ENCODE measurements at regions not wholly inside any gene's neighbourhood (a gene's known extent, or its start where the extent isn't known, plus 50 kb on each side); places are given as distances from the start of the nearest gene placed in this dataset.

GRCh38 chr12:124372831-124373230, 77.9 kb downstream of the RFLNA start:
- no peak overlapping the region for H3K4me3 Mint-ChIP-seq

DNA sequence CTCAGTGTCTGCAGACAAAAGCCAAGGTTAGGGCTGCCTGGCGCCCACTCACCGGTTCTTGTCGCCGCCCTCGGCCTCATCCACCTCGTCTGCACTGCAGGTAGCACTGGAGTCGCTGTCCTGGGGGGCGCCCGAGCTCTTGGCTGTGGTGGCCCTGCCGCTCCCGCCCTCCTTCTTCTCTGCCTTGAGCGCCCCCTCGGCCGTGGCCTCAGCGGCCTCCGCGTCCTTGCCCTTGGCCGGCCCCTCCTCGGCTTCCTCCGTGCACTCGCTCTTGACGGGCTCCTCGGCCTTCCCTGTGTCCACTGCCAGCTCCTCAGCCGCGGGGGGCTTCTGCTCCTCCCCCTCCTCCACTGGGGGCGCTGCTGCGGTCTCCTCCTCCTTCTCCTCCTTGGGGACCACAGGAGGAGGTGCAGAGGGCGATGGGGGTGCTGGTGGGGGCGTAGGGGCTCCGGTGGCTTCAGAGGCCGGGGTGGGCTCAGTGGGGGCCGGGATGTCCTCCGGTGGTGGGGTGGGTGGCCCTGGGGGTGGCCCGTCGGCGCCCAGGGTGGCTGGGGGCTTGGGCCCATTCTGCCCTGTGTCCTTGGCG, 77.2 kb downstream of the RFLNA start:
- DNase-seq: peak; percentile 73
- H3K27ac ChIP-seq (ENCODE audit: low read depth, low read length): no peak overlapping the region
- H3K4me1 Mint-ChIP-seq: no peaks in the 10 kb centered on the region
- H3K27me3 ChIP-seq (ENCODE audit: control insufficient read depth, insufficient read depth, low read length, poor library complexity, severe bottlenecking): no peaks in the 10 kb centered on the region
- no peak overlapping the region for H3K4me3 ChIP-seq (ENCODE audit: low read length)
- no peaks in the 10 kb centered on the region for H3K27me3 Mint-ChIP-seq (ENCODE audit: insufficient read depth)
- no peaks in the 10 kb centered on the region for H3K9me3 ChIP-seq (ENCODE audit: control insufficient read depth, low read length)
- WGBS, 2 experiments (ENCODE audit: insufficient coverage in 1 of 2, insufficient read length in 1 of 2): 93 to 100% methylated on average over 5 to 37 of the region's 37 CpGs
- H3K4me3 Mint-ChIP-seq: no peak overlapping the region
- H3K27ac Mint-ChIP-seq: no peak overlapping the region
- peaks cover 9% of the 10 kb centered on the region for H3K36me3 ChIP-seq (ENCODE audit: control insufficient read depth, insufficient read depth, low read length)
- no peak overlapping the region for H3K9ac ChIP-seq (ENCODE audit: extremely low read depth, low read length, poor library complexity, severe bottlenecking)
- peak; percentile 29 for TF ChIP-seq CTCF (conservative IDR thresholded peaks at IDR 0.05)
- peaks cover 27% of the 10 kb centered on the region for H3K36me3 Mint-ChIP-seq (ENCODE audit: low read depth)
- H3K9me3 Mint-ChIP-seq: no peaks in the 10 kb centered on the region
- H3K4me1 ChIP-seq (ENCODE audit: control insufficient read depth, insufficient read depth, low read length): no peaks in the 10 kb centered on the region

More at GRCh38 chr12:124372831-124373230, 77.9 kb downstream of the RFLNA start:
- Histone ChIP-seq H3K4me1 (ENCODE audit: control insufficient read depth, insufficient read depth, low read length) (no peaks in the 10 kb centered on the region), H3K4me3 (ENCODE audit: low read length) (no peak overlapping the region), H3K9ac (ENCODE audit: extremely low read depth, low read length, poor library complexity, severe bottlenecking) (no peak overlapping the region), H3K36me3 (ENCODE audit: control insufficient read depth, insufficient read depth, low read length) (peaks cover 11% of the 10 kb centered on the region), H3K27me3 (ENCODE audit: control insufficient read depth, insufficient read depth, low read length, poor library complexity, severe bottlenecking) (no peaks in the 10 kb centered on the region), H3K9me3 (ENCODE audit: control insufficient read depth, low read length) (no peaks in the 10 kb centered on the region), H3K27ac (ENCODE audit: low read depth, low read length) (no peak overlapping the region)
- 89 to 100% methylated on average over 12 to 13 of the region's 13 CpGs for WGBS, 2 experiments (ENCODE audit: insufficient coverage in 1 of 2, insufficient read length in 1 of 2)
- no peak for TF ChIP-seq CTCF (conservative IDR thresholded peaks at IDR 0.05)
- no peak overlapping the region for H3K27ac Mint-ChIP-seq
- H3K9me3 Mint-ChIP-seq: no peaks in the 10 kb centered on the region
- no peak for DNase-seq
- peaks cover 32% of the 10 kb centered on the region for H3K36me3 Mint-ChIP-seq (ENCODE audit: low read depth)
- no peaks in the 10 kb centered on the region for H3K27me3 Mint-ChIP-seq (ENCODE audit: insufficient read depth)
- H3K4me1 Mint-ChIP-seq: no peaks in the 10 kb centered on the region

DNA sequence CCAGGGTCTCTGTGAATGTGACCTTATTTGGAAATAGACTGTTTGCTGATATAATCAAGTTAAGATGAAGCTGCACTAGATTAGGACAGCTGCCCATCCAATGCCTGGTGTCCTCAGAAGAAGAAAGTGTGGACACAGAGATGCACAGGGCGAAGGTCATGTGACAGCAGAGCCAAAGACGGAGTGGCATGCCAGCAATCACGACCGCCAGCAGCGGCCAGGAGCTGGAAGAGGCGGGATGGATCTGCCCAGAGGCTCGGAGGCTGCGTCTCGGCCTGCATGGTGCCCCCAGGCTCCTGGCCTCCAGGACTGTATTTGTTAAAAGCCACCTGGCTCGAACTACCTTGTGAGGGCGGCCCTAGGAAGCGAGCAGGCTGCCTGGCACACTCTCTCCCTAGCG, 76.5 kb downstream of the RFLNA start:
- H3K4me1 ChIP-seq (ENCODE audit: control insufficient read depth, insufficient read depth, low read length): no peaks in the 10 kb centered on the region

More for the DNA sequence above, 76.5 kb downstream of the RFLNA start:
- no peak overlapping the region for H3K27ac Mint-ChIP-seq
- H3K9ac ChIP-seq (ENCODE audit: extremely low read depth, low read length, poor library complexity, severe bottlenecking): no peak overlapping the region
- peaks cover 7% of the 10 kb centered on the region for H3K36me3 ChIP-seq (ENCODE audit: control insufficient read depth, insufficient read depth, low read length)
- H3K4me1 Mint-ChIP-seq: no peaks in the 10 kb centered on the region
- H3K36me3 Mint-ChIP-seq (ENCODE audit: low read depth): peaks cover 23% of the 10 kb centered on the region
- TF ChIP-seq CTCF (conservative IDR thresholded peaks at IDR 0.05): no peak
- no peak overlapping the region for H3K27ac ChIP-seq (ENCODE audit: low read depth, low read length)
- no peak for DNase-seq
- no peaks in the 10 kb centered on the region for H3K27me3 ChIP-seq (ENCODE audit: control insufficient read depth, insufficient read depth, low read length, poor library complexity, severe bottlenecking)
- H3K9me3 Mint-ChIP-seq: no peaks in the 10 kb centered on the region
- no peaks in the 10 kb centered on the region for H3K27me3 Mint-ChIP-seq (ENCODE audit: insufficient read depth)
- no peak overlapping the region for H3K4me3 Mint-ChIP-seq
- 94 to 96% methylated on average over 10 to 13 of the region's 13 CpGs for WGBS, 2 experiments (ENCODE audit: insufficient coverage in 1 of 2, insufficient read length in 1 of 2)
- H3K4me3 ChIP-seq (ENCODE audit: low read length): no peak overlapping the region
- no peaks in the 10 kb centered on the region for H3K9me3 ChIP-seq (ENCODE audit: control insufficient read depth, low read length)

Measured in endodermal cell (in vitro differentiated cells).